GM21381 (cell line): ENCODE measurements at regions not wholly inside any gene's neighbourhood (a gene's known extent, or its start where the extent isn't known, plus 50 kb on each side); places are given as distances from the start of the nearest gene placed in this dataset.

Experiments
- ATAC-seq: cut with Tn5 transposase; IDR thresholded peaks from one replicate; pipeline ENCODE4 v1.9.1; 2021; ENCODE audit warnings: mild to moderate bottlenecking, moderate library complexity; ENCODE audit not compliant: unreplicated experiment

DNA sequence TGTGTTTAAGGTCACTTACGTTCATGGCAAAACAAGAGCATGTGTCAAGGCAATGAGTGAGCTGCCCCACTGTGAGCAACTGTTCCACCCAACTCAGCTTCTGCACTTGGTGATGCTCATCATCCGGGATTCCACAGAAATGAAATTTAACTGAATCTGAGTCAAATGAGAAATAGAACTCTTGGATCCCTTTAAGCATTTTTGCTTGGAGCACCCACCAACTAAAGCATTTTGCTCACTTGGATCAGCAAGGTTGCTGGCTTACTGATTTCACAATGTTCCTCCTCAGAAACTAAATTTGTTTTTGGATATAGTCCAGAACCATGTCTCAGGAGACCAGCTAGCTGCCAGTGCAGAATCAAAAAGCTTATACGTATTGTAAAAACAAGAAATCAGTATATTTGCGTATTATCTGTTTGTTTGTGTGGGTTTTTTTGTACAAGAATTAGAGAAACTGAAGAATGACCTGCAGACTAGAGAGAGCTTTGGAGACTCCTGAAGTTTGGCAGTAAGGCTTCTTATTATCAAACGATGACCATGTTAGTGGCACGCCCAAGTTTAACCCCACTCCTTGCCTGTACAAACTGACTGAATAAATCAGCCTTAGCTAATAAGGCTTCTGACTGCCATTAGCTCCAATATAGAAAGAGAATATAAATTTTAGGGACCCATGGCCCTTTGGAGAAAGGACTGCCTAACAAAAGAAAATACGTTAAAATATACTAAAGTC is 153.8 kb upstream of the FST start:
- ATAC-seq, result no peak

DNA sequence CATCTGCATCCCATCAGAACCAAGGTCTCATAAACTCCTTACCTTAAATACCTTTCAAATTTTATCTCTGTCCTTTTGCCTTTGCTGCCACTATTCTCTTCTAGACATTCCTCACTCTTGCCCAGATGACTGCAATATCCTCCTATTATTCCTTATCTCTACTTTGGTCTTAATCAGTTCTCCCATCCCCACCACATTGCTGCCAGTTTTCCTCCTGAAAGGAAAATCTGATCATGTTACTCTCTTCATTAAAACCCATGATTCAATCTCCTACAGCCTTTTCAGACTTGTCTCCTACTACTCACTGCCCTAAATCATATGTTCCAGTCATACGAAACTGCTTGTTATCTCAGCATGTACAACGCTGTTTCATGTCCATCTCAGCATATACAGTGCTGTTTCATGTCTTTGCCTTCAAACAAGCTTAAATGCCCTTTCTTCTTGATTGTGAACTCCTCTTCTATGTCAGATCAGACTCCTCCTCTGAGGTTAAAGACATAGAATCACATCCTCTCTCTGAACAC is 152.6 kb upstream of the FST start:
- no peak for ATAC-seq

DNA sequence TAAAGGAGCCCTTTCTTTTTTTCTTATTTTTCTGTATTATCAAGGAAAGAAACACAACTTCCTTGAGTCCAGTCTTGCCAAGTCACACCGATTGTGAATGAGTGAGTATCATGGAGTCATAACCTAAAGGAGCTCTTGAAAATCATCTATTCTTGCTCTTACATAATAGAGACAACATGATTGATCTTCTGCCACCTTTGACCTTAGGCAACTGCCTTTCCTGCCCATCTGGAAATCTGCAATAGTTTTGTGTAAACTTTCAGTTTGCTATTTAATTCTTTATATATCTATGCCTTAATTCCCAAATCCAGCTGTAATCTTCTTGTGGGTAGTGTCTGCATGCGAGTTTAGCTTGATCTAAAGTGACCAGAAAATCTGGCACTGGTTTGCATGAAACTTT is 149.9 kb upstream of the FST start:
- no peak for ATAC-seq

DNA sequence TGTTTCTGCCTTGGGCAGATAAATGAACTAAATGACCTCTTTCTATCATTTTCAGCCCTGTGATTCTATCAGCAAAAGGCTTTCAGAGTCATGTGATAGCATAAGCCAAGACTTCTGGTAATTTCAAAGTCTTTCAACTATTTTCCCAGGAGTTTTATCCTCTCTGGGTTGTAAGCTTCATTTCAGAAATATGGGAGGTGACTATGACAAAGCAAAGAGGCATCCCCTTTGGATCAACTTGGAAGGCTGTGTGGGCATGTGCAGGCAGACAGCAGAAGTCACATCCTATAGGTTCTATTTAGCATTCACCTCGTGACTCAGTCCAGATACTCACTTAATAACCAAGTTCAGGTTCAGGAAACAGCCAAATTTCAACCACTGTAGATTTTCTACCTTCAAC is 149.0 kb upstream of the FST start:
- no peak for ATAC-seq

DNA sequence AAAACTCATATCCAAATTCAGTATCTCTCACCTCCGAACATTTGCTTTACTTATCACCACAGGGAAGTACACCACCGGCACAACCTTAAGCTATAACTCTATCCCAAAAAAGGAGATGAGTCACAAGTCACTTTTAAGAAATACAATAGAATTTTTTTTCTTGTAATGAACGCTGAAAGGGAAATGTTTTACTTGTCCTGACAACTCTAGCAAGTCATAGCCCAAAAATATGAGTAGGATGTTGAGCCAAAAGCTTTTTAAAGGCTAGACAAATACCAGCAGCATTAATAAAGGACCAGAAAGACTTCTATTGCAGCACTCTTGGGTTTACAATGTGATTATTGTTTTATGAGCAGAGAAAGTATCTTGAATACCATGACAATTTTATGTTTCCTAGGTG is 147.3 kb upstream of the FST start:
- no peak for ATAC-seq

DNA sequence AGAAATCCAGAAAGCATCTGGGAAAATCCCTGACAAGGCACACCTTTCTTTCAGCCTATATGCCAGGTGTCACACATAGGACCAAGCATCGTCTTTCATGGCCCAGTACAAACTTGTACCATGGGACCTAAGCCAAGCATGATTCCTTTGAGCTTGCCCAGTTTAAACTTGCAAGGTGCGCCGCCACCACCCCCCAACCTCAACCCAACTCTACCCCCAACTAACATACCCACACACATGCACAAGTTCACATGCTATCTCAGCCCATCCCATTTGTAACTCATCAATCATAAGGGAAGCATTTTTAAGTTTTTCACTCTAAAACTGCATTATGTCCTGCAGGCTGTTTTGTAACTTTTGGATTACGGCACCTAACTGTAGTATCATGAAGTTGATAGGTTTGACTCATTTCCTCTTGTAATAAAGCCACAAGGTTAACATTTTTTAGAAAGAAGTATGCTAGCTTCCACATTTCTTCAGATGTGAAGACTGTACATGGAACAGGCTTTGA is 145.9 kb upstream of the FST start:
- ATAC-seq, result no peak

DNA sequence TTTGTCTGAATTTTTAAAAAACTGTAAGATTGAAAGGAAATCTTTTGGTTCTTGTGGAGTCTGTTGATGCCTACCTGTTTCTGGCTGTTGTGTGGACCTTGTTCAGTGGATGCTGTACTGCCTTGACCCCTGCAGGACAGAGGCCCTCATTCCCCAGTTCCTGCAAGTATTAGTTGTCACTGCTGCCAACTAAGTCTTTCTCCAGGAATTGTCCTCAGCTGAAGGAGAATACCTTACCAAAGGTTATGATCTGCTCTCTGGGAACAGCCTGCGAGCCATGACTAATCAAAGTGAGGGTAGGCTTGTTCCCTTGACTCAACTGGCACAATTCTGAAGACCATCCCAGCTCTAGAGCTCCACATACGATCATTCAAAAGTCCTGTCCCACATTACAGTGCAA is 145.3 kb upstream of the FST start:
- no peak for ATAC-seq

DNA sequence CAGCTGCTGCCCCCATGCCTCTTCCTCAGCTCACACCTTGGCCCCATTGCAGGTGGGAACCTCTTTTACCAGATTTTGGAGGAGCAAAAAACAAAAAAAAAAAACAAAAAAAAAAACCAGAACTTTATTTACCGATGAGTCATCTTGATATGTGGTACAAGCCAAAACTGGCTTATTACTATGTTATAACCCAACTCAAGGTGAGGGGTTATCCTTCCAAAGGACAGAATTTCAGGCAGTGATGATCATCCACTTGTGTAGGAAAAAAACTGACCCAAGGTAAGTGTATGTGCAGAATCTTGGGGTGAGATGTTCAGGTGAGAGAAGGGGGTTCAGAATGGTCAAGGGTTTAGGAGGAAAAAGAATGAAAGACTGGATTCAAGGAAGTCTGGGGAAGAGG is 142.6 kb upstream of the FST start:
- ATAC-seq, result no peak

DNA sequence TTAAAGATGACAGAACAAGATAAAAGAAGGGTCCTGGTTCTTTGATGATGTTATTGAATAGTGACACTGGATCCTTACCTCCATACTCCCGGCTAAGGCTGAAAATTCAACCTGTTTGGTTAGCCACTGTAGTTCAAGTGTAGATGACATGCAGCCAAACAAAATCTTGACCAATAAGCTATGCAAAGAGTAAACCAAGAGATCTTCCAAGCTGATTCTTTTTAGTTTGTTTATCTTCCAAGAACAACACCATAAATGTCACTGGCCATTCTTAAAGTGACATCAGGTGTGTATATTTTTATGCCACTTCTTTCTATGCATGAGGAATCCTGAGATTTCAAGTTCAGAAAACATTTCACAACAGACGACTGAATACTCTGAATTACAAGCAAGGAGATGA is 141.5 kb upstream of the FST start:
- ATAC-seq, result no peak

DNA sequence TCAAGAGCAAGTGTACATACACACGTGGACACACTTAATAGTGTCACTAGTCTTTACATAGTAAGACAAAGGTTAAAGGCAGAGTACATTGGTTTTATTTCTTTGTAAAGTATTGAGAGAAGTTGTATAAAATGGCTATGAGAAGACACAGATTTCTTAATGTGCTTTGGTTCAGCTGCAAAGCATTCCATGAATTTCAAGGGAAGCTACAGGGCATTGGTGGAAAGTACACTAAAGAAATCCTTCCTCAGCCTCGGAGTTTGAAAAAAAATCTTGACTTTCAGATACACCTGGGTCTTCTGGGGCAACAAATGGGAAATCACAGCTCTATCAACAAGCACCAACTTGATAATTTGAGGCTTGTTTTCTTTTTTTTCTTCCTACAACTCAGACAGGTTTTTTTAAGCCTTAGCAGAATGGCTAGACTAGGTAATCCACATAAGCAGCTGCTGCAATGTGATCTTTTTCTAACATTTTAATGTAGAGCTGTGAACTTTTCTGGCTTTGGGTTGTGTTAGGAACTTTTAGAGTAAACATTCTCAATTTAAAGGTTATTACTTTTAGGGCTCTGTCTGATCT is 140.4 kb upstream of the FST start:
- no peak for ATAC-seq

DNA sequence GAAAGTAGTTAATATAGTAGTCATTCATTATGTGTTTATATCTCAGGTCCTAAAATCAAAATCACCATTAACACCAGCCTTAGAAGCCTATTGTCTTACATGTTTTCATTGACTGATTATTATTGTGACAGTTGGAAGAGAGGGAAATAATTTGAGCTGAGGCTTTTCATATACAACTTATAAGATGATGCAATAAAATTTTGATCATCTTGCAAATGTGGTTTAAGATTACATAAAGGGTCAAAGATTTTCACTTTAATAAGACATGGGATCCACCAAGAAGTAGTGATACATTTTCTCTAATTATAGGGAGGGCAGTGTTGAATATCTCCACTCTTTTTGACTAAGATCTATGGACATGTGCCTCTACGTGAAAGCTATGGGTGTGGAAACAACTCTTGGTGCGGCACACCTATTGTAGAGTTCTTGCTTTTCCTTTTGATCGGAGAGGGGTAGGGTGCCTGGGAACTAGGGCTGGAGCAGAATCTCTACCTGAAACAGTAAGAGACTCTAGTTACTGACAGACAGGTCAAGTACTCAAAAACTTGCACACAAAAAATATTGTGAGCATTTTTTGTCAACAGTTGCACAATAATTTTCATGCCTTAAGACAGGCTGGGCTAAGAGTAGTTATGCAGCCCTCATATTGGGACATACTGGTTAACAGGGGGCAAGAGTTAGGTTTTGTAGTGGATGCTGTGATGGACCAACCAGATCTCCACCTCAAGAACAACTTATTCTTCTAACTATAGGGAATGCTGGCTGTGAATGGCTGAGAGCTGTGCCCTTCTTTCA is 139.3 kb upstream of the FST start:
- no peak for ATAC-seq

DNA sequence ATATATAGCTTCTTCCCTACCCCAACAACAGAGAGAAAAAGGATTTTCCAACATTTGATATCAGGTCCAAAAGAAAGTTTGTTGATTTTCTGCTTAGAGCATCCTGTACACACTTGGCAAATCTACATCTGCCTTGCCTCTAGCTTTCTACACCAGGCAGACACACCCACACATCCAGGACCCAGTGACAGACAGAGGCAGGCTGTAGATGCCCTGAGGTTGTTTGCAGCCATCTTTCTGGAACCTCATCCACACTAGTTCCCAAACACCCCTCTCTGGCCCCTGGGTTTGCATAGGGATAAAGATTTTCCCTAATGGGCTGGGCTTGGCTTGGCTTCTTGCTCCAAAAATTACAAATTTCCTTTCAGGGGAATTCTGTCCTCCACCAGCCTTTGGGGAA is 138.2 kb upstream of the FST start:
- ATAC-seq, result no peak

DNA sequence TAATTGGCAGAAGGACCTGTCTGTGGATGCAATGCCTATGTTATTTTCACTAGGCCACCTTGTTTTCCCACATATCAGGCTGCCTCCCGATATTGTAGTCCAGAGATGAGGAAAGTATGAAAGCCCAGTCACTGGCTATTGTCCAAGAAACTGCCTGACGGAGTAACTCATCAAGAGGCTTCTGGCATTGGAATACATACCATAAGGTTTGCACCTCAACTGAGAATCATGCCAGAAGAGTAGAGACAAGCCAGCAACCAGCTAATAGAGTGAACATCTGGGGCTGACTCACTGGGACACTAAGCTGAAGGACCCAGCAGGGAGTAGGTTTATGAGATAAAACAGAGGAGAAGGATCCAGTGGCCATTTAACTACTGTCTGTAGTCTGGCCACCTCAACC is 137.2 kb upstream of the FST start:
- no peak for ATAC-seq

DNA sequence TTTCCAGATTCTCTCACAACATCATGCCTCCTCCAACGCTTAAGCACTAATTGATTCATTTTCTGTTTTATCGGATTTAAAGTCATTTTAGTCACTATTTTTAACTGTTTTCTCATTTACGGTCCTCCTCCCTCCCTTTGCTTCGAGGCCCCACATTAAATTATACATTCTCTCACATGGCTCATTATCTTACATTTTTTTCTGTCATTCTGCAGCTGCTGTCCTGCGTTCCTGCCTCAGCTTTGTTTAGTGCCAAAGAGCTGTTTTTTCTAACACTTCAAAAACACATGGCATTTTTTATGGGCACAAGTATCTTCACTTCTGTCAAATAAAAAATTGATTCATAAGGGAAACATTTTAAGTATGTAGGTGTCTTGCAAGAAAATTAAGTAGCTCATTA is 130.1 kb upstream of the FST start:
- no peak for ATAC-seq

DNA sequence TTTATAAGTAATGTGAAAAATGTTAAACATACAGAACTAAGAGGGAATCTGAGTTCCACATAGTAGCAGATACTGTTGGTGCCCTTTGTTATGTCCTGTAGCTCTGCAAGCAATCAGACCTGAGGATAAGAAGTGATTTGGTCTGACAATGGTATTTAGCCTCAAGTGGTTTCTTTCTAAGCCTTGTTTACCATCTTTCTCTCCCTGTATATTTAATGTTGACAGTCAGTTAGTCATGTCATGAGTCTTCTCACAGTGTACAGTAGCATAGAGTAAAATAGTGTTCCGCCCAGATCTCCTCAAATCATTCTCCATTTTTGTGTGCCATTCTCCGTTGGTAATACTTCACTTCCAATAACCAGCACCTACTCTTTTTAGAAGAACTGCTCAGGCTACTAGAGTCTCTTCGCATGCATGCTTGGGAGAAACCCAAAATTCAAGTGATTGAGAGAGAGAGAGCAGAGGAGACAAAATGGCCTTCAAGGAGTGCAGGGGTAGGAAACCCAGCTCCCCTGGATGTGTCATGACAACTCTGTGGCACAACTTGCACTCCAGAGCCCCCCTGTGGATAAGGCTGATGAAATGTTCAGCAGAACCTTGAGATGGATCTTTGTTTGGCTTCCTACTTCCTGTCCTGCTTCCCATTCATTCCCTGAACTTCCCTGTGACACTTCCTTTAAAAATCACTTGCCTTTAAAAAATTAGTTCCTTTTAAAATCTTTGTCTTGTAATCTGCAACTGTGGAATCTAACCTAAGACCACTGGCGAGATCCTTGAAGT is 129.2 kb upstream of the FST start:
- no peak for ATAC-seq

DNA sequence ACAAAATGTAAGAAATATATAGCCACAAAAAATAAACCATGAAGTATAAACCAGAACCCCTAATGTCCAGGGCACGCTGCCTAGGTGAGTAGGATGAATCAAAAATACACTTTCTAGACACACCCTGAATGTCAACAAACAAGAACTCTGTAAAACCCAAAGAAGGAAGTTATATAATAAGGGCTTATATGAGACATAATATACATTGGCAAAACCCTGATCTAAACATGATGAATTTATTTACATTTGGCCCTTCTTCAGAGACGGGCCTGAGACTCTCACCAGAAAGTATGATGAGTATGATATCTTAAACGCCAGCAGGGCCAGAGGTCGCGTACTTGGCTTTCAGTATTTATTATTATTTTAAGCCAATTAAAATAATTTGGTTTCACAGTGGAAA is 125.1 kb upstream of the FST start:
- no peak for ATAC-seq

DNA sequence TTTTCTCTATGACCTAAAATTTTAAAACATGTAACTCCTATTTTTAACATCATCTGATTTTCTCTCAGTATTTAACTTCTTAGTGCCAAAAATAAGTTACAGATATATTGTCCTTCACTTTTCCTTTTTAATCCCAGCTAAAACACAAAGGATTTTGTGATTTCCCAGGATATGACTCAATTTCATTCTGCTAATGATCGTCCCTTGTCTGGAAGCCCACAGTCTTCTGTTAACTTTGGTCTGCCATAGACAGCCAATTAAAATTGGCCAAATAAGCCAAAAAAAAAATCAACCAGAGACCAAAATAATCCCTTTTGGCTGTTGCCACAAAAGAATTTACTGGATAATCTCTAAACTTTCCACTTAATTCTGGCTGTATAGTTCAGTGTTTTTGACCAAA is 124.5 kb upstream of the FST start:
- no peak for ATAC-seq

DNA sequence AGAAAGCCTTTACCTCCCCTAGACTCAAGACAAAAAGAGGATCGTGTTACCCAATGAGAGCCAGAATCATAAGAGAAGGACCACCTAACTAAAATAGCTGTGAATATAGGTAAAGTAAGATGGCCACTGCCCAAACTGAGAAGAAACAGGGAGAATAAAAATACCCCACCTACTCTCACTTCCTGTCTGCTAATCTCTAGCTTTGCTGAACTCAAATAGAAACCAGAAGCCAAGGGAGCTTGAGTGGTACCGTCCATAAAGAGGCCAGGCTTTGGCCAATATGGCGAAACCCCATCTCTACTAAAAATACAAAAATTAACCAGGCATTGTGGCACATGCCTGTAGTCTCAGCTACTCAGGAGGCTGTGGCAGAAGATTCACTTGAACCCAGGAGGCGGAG is 123.0 kb upstream of the FST start:
- no peak for ATAC-seq

DNA sequence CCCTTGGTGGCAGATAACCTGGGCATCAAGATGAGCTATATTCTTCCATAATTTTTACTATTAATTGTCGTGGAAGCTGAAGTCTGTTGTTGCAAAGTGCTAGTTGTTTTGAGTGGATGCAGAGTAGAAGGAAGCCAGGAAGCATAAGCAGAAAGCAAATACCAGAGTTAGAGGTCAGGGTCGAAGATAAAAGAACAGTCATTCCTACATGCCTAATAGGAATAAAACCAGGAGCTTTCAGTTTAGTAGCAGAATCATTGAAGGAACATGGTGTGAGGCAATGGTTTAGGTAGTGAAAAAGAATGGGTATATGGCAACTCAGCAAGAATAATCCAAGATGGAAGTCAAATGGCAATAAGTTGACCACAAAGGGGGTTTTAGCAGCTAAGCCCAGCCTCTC is 121.6 kb upstream of the FST start:
- ATAC-seq, result no peak

DNA sequence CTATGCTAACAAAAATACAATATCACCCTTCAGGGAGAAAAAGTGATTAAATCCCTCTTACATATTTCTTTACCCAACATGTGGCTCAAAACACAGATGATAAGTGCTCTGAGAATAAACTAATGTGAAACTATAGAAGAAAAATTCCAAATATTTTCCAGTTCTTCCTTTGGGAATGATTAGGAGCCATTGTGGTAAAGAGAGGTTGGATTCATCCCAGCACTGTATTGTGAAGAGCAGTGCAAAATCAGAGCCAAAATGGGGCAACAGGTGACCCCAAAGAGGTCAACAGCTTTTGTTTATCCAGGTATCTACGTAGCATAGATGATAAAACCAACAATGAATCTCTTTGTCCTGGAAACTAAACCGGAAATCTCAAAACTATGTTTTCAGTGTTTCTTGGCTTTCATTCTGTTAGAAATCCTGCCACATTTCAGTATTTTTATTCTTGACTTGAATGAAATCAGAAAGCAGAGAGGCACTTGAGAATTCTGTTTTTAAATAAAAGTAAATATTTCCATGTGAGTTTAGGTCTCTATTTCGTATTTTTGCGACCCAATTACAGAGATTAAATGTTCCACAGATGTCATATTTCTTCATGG is 120.4 kb upstream of the FST start:
- no peak for ATAC-seq

DNA sequence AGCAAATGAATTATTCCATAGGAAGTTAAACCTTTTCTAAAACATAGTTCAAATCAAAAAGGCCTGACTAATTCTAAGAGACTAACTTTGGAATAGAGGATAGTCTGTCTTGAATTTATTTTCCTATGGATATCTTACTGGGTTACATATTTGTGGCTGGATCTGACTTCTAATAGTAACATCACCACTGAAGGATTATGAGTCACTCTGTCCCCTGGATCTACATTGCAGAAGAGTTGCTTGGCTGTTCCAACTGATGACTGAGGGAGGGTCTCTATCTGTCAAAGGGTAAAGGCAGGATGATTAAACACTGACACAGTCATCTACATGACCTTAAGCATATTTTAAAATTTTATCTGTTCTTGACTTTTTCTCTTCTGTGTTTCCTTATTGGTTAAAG is 119.6 kb upstream of the FST start:
- ATAC-seq, result no peak
